MCF 10A (cell line): ENCODE measurements at regions not wholly inside any gene's neighbourhood (a gene's known extent, or its start where the extent isn't known, plus 50 kb on each side); places are given as distances from the start of the nearest gene placed in this dataset.

ENCODE experiments used
- BruUV-seq: library from RNA; stranded (reverse); fragments of 400-500 nt; replicated peaks from 2 replicates; lab custom pipeline; 2021; lab: Mats Ljungman, UMichigan
- CTCF ChIA-PET: fragments of 300-600 bp; sonication (Branson Sonifier 250); formaldehyde crosslinking; extraction: SDS; loops from one replicate; lab custom pipeline; 2021; ENCODE audit warnings: antibody characterized with exemption, inconsistent platforms; lab: Yijun Ruan, JAX
- POLR2A ChIA-PET: fragments of 300-600, 350-650 bp; sonication (Branson Sonifier 250); formaldehyde crosslinking; extraction: SDS; loops from one replicate; lab custom pipeline; 2020; ENCODE audit warnings: antibody characterized with exemption, inconsistent platforms; lab: Yijun Ruan, JAX
- DNase-seq: peaks from one replicate; pipeline ENCODE4 v3.0.0-alpha.2; 2018; ENCODE audit not compliant: unreplicated experiment
- H3K27ac Mint-ChIP-seq: one replicate; pipeline ENCODE4 v1.8.0; 2022; ENCODE audit warnings: mild to moderate bottlenecking, low read depth, mixed read lengths; ENCODE audit not compliant: unreplicated experiment
- H3K27me3 Mint-ChIP-seq: one replicate; pipeline ENCODE4 v1.8.0; 2022; ENCODE audit warnings: mixed read lengths; ENCODE audit not compliant: insufficient read depth, unreplicated experiment
- H3K36me3 Mint-ChIP-seq: one replicate; pipeline ENCODE4 v1.8.0; 2022; ENCODE audit warnings: mild to moderate bottlenecking, moderate library complexity, mixed read lengths; ENCODE audit not compliant: insufficient read depth, unreplicated experiment
- H3K4me1 Mint-ChIP-seq: one replicate; pipeline ENCODE4 v1.8.0; 2022; ENCODE audit warnings: mixed read lengths; ENCODE audit not compliant: insufficient read depth, unreplicated experiment
- H3K4me3 Mint-ChIP-seq: one replicate; pipeline ENCODE4 v1.8.0; 2022; ENCODE audit warnings: mild to moderate bottlenecking, moderate library complexity, mixed read lengths; ENCODE audit not compliant: unreplicated experiment
- H3K9me3 Mint-ChIP-seq: one replicate; pipeline ENCODE4 v1.8.0; 2022; ENCODE audit warnings: mixed read lengths; ENCODE audit not compliant: unreplicated experiment
- CTCF ChIP-seq: fragments of 200-600 bp; IDR thresholded peaks from one replicate; pipeline ENCODE4 v1.8.0; 2022; ENCODE audit warnings: antibody characterized with exemption, mild to moderate bottlenecking; ENCODE audit not compliant: unreplicated experiment
- intact Hi-C: fragments of 100-400 bp; cut with micrococcal nuclease; formaldehyde crosslinking; loops from 2 replicates; pipeline ENCODE4 v1.14.1; 2022

GRCh38 chr13:39119422-39119821 lies 81.2 kb downstream of the NHLRC3 start:
- peaks cover 53% of the 10 kb centered on the region for H3K27me3 Mint-ChIP-seq
- DNase-seq, result no peak
- intact Hi-C loops, result no loop called here
- no TSS peak for BruUV-seq
- no peak overlapping the region for H3K4me3 Mint-ChIP-seq
- no peak for TF ChIP-seq CTCF
- H3K4me1 Mint-ChIP-seq, result no peaks in the 10 kb centered on the region
- H3K27ac Mint-ChIP-seq, result no peak overlapping the region
- POLR2A ChIA-PET, result interaction anchor here (1.6 kb wide), 1 partner anchor 11 kb away, joined by 3 read pairs; no protein-coding TSS in a partner anchor
- no peaks in the 10 kb centered on the region for H3K9me3 Mint-ChIP-seq
- H3K36me3 Mint-ChIP-seq, result no peaks in the 10 kb centered on the region
- CTCF ChIA-PET, result interaction anchor here (0.6 kb wide), 1 partner anchor 26 kb away, joined by 3 read pairs; no protein-coding TSS in a partner anchor

GRCh38 chr13:39123578-39123977 lies 85.3 kb downstream of the NHLRC3 start:
- ChIA-PET POLR2A (interaction anchor here (1.7 kb wide), 1 partner anchor 17 kb away, joined by 3 read pairs; no protein-coding TSS in a partner anchor), CTCF (interaction anchor here (2.0 to 3.3 kb wide), 2 partner anchors 21 kb away, joined by 6 to 20 read pairs; no protein-coding TSS in a partner anchor)
- Mint-ChIP-seq H3K4me3 (no peak overlapping the region), H3K9me3 (no peaks in the 10 kb centered on the region), H3K27me3 (peaks cover 76% of the 10 kb centered on the region), H3K36me3 (no peaks in the 10 kb centered on the region), H3K4me1 (no peaks in the 10 kb centered on the region), H3K27ac (no peak overlapping the region)
- BruUV-seq, result no TSS peak
- intact Hi-C loops, result no loop called here
- no peak for DNase-seq
- no peak for TF ChIP-seq CTCF

GRCh38 chr13:39129213-39129612 lies 91.0 kb downstream of the NHLRC3 start:
- Mint-ChIP-seq H3K27ac (no peak overlapping the region), H3K27me3 (peaks cover 77% of the 10 kb centered on the region), H3K9me3 (no peaks in the 10 kb centered on the region), H3K4me3 (no peak overlapping the region), H3K36me3 (no peaks in the 10 kb centered on the region), H3K4me1 (no peaks in the 10 kb centered on the region)
- ChIA-PET CTCF (interaction anchor here (0.6 kb wide), 1 partner anchor 276 kb away, joined by 3 read pairs; no protein-coding TSS in a partner anchor), POLR2A (no interaction called here)
- TF ChIP-seq CTCF, result no peak
- no TSS peak for BruUV-seq
- no peak for DNase-seq
- intact Hi-C loops, result no loop called here

GRCh38 chr13:39130301-39130700 lies 92.0 kb downstream of the NHLRC3 start:
- H3K36me3 Mint-ChIP-seq, result no peaks in the 10 kb centered on the region
- POLR2A ChIA-PET, result interaction anchor here (1.1 kb wide), 1 partner anchor 10 kb away, joined by 3 read pairs; no protein-coding TSS in a partner anchor
- no peak overlapping the region for H3K27ac Mint-ChIP-seq
- no peak for DNase-seq
- intact Hi-C loops, result no loop called here
- BruUV-seq, result no TSS peak
- CTCF ChIA-PET, result interaction anchor here (0.7 to 1.1 kb wide), 3 partner anchors 12 to 483 kb away, joined by 3 to 4 read pairs (median 3); no protein-coding TSS in a partner anchor
- TF ChIP-seq CTCF, result no peak
- peaks cover 79% of the 10 kb centered on the region for H3K27me3 Mint-ChIP-seq
- H3K4me3 Mint-ChIP-seq, result no peak overlapping the region
- no peaks in the 10 kb centered on the region for H3K9me3 Mint-ChIP-seq
- H3K4me1 Mint-ChIP-seq, result no peaks in the 10 kb centered on the region
